ENCODE measurements at regions not wholly inside any gene's neighbourhood (a gene's known extent, or its start where the extent isn't known, plus 50 kb on each side); places are given as distances from the start of the nearest gene placed in this dataset.

GRCh38 chr17:71405101-71405500, 715.7 kb upstream of the SOX9 start:
- no peaks in the 10 kb centered on the region for H3K27me3 ChIP-seq
- no peaks in the 10 kb centered on the region for H3K36me3 ChIP-seq
- no peak for TF ChIP-seq Cebpa-rat (IDR thresholded peaks at IDR 0.05)
- H3K4me1 ChIP-seq: no peaks in the 10 kb centered on the region
- H3K4me3 ChIP-seq: no peak overlapping the region
- H3K9me3 ChIP-seq: no peaks in the 10 kb centered on the region
- no peak overlapping the region for H3K9ac ChIP-seq
- H3K27ac ChIP-seq: no peak overlapping the region
- H3K4me2 ChIP-seq: no peak overlapping the region
- H4K20me1 ChIP-seq: no peaks in the 10 kb centered on the region

- no peak overlapping the region for H3K4me3 ChIP-seq
- H3K9ac ChIP-seq: no peak overlapping the region
- H3K4me2 ChIP-seq: no peak overlapping the region
- no peaks in the 10 kb centered on the region for H4K20me1 ChIP-seq
- H3K4me1 ChIP-seq: no peaks in the 10 kb centered on the region
- no peaks in the 10 kb centered on the region for H3K36me3 ChIP-seq
- H3K27me3 ChIP-seq: no peaks in the 10 kb centered on the region
- H3K27ac ChIP-seq: no peak overlapping the region
- no peak for TF ChIP-seq Cebpa-rat (IDR thresholded peaks at IDR 0.05)
- no peaks in the 10 kb centered on the region for H3K9me3 ChIP-seq
These were observed 712.8 kb upstream of the SOX9 start for GRCh38 chr17:71407981-71408380.

- H3K9me3 ChIP-seq: no peaks in the 10 kb centered on the region
- H3K4me2 ChIP-seq: no peak overlapping the region
- no peaks in the 10 kb centered on the region for H3K27me3 ChIP-seq
- no peaks in the 10 kb centered on the region for H3K4me1 ChIP-seq
- no peak overlapping the region for H3K27ac ChIP-seq
- no peaks in the 10 kb centered on the region for H4K20me1 ChIP-seq
- no peaks in the 10 kb centered on the region for H3K36me3 ChIP-seq
- no peak overlapping the region for H3K4me3 ChIP-seq
- no peak overlapping the region for H3K9ac ChIP-seq
- no peak for TF ChIP-seq Cebpa-rat (IDR thresholded peaks at IDR 0.05)
These were observed 711.7 kb upstream of the SOX9 start for GRCh38 chr17:71409137-71409536.

DNA sequence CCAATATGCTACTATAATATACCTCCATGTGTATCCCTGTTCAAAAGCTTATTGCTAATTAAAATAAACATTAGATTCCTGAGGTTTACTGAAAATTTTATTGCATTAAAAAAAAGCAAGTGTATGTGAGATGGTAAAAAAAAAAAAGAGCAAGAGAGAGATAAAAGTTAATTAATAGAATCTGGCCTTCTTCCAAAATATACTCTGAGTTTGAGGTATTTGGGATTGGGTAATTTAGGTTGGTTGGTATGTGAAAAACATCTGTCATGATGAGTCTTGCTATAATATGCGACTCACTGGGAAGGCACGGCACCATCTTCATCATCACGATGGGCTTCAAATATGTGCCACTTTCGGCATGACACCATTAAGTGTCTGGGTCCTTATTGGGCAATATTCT, 711.1 kb upstream of the SOX9 start:
- no peaks in the 10 kb centered on the region for H3K4me1 ChIP-seq
- H3K27ac ChIP-seq: no peak overlapping the region
- H4K20me1 ChIP-seq: no peaks in the 10 kb centered on the region
- no peaks in the 10 kb centered on the region for H3K36me3 ChIP-seq
- no peak overlapping the region for H3K4me3 ChIP-seq
- H3K4me2 ChIP-seq: no peak overlapping the region
- H3K27me3 ChIP-seq: no peaks in the 10 kb centered on the region
- H3K9me3 ChIP-seq: no peaks in the 10 kb centered on the region
- no peak overlapping the region for H3K9ac ChIP-seq
- no peak for TF ChIP-seq Cebpa-rat (IDR thresholded peaks at IDR 0.05)

GRCh38 chr17:71412803-71413202, 708.0 kb upstream of the SOX9 start:
- H3K4me1 ChIP-seq: no peaks in the 10 kb centered on the region
- H3K4me2 ChIP-seq: no peak overlapping the region
- no peak overlapping the region for H3K4me3 ChIP-seq
- H3K36me3 ChIP-seq: no peaks in the 10 kb centered on the region
- H3K27ac ChIP-seq: no peak overlapping the region
- no peaks in the 10 kb centered on the region for H3K9me3 ChIP-seq
- H3K9ac ChIP-seq: no peak overlapping the region
- TF ChIP-seq Cebpa-rat (IDR thresholded peaks at IDR 0.05): no peak
- H3K27me3 ChIP-seq: no peaks in the 10 kb centered on the region
- no peaks in the 10 kb centered on the region for H4K20me1 ChIP-seq

DNA sequence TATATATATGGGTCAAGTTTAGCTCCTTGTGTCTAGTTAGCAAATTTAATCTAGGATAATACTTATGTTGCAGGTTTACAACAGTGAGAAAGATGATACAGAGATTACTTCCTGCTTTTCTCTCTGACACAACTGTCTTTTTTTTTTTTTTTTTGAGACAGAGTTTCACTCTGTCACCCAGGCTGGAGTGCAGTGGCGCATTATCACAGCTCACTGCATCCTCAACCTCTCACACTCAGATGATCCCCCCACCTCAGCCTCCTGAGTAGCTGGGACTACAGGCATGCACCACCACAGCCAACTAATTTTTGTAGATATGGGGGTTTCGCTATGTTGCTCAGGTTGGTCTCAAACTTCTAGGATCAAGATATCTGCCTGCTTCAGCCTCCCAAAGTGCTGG, 706.9 kb upstream of the SOX9 start:
- Histone ChIP-seq H3K9me3 (no peaks in the 10 kb centered on the region), H3K4me1 (no peaks in the 10 kb centered on the region), H3K27ac (no peak overlapping the region), H3K27me3 (no peaks in the 10 kb centered on the region), H4K20me1 (no peaks in the 10 kb centered on the region), H3K36me3 (no peaks in the 10 kb centered on the region), H3K4me2 (no peak overlapping the region), H3K9ac (no peak overlapping the region), H3K4me3 (no peak overlapping the region)
- TF ChIP-seq Cebpa-rat (IDR thresholded peaks at IDR 0.05): no peak

DNA sequence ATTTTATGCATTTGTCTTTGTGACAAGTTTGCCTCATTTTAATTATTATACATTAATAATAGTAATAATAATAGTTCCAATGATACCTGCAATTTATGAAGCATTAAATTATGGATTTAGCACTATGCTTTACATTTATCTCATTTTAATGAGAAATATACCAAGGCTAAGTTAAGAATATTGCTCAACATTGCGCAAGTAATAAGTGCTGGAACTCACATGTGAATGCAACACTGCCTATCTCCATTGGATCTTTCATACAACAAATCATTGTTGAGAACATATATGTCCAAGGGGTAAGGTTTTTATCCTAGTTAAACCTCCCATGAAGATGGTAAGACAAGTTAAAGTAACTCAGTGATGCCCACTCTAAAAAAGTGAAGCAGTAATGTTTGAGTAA, 703.7 kb upstream of the SOX9 start:
- no peak overlapping the region for H3K4me2 ChIP-seq
- H3K4me1 ChIP-seq: no peaks in the 10 kb centered on the region
- no peak overlapping the region for H3K4me3 ChIP-seq
- H3K27me3 ChIP-seq: no peaks in the 10 kb centered on the region
- no peak for TF ChIP-seq Cebpa-rat (IDR thresholded peaks at IDR 0.05)
- H3K27ac ChIP-seq: no peak overlapping the region
- no peaks in the 10 kb centered on the region for H3K36me3 ChIP-seq
- no peaks in the 10 kb centered on the region for H3K9me3 ChIP-seq
- no peaks in the 10 kb centered on the region for H4K20me1 ChIP-seq
- H3K9ac ChIP-seq: no peak overlapping the region

DNA sequence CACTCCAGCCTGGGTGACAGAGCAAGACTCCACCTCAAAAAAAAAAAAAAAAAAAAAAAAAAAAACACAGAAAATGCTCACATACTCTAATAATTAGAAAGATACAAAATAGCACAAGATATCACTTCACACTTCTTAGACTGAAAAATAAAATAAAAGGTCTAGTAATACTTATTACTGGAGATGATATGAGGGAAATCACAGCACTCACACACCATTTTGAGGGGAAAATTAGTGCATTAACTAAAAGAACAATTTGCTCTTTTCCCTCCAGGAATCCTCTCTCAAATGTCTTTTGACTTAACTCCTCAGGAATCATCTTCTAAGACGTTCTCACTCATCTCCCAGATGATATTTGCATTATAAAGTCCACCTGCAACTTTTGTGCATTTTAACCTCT, 697.9 kb upstream of the SOX9 start:
- Histone ChIP-seq H3K4me3 (no peak overlapping the region), H3K4me2 (no peak overlapping the region), H3K27ac (no peak overlapping the region), H4K20me1 (no peaks in the 10 kb centered on the region), H3K27me3 (no peaks in the 10 kb centered on the region), H3K9ac (no peak overlapping the region), H3K9me3 (no peaks in the 10 kb centered on the region), H3K4me1 (peaks cover 11% of the 10 kb centered on the region), H3K36me3 (no peaks in the 10 kb centered on the region)
- no peak for TF ChIP-seq Cebpa-rat (IDR thresholded peaks at IDR 0.05)

DNA sequence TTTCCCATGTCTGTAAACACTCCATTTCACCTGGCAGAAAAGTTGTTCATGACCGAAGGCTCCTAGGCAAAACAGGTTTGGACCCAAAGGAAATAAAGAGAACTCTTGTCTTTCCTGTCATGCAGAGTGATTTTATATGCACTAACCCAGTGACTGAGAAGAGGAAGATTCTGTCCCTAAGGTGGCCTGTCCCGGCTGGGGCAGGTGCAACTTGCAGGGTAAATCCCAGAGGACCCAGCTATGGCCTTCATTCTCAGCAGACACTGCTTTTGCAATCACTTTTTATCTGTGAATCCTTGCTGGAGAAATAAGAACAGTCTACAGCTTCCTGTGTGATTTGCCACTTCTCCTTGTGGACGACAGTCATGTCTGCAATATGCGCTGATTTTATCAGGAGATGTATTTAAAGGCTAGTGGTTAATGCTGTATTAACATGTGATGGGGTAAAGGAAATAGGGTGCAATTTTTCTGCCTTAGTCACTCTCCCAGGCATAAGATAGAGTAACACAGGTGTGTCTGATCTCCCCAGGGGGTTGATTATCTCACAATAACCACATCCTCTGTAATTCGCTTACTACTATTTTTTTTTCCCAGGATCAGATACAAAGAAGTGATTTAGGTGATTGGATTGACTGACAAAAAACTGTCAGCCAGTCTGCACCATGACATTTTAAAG, 696.8 kb upstream of the SOX9 start:
- H3K9ac ChIP-seq: no peak overlapping the region
- H3K4me2 ChIP-seq: peak overlapping the region; percentile 26

DNA sequence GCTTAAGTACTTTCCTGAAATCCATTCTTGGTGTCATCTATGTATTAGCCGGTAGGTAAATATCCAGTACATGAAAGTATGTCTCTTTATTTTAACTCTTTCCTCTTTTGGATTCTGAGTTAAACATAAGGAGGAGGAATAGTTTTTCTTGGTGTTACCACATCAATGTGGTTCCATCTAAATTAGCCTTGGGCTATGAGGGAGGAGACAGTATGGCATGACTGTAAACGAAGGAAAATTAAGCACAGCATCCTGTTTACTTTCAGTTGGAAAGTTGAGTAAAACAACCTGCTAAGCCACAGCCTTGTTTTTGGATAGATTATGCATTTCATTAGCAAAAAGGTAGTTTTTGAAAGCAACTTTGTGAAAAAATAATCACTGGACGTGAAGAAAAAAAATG, 693.0 kb upstream of the SOX9 start:
- H3K27ac ChIP-seq: no peak overlapping the region
- H3K27me3 ChIP-seq: no peaks in the 10 kb centered on the region
- H3K36me3 ChIP-seq: no peaks in the 10 kb centered on the region
- no peaks in the 10 kb centered on the region for H4K20me1 ChIP-seq
- no peak overlapping the region for H3K9ac ChIP-seq
- H3K4me2 ChIP-seq: no peak overlapping the region
- no peak overlapping the region for H3K4me3 ChIP-seq
- peaks cover 6% of the 10 kb centered on the region for H3K9me3 ChIP-seq
- H3K4me1 ChIP-seq: peaks cover 11% of the 10 kb centered on the region
- TF ChIP-seq Cebpa-rat (IDR thresholded peaks at IDR 0.05): no peak

More for the DNA sequence above, 696.8 kb upstream of the SOX9 start:
- H3K27me3 ChIP-seq: no peaks in the 10 kb centered on the region
- no peaks in the 10 kb centered on the region for H3K36me3 ChIP-seq
- H3K4me3 ChIP-seq: no peak overlapping the region
- TF ChIP-seq Cebpa-rat (IDR thresholded peaks at IDR 0.05): no peak
- H3K4me1 ChIP-seq: peaks cover 11% of the 10 kb centered on the region
- H3K9me3 ChIP-seq: peaks cover 4% of the 10 kb centered on the region
- no peaks in the 10 kb centered on the region for H4K20me1 ChIP-seq
- no peak overlapping the region for H3K27ac ChIP-seq

GRCh38 chr17:71428897-71429296, 691.9 kb upstream of the SOX9 start:
- Histone ChIP-seq H3K27me3 (no peaks in the 10 kb centered on the region), H3K4me2 (no peak overlapping the region), H3K27ac (no peak overlapping the region), H3K4me3 (no peak overlapping the region), H3K9me3 (peaks cover 6% of the 10 kb centered on the region), H3K36me3 (no peaks in the 10 kb centered on the region), H3K9ac (no peak overlapping the region), H4K20me1 (no peaks in the 10 kb centered on the region), H3K4me1 (peaks cover 5% of the 10 kb centered on the region)
- no peak for TF ChIP-seq Cebpa-rat (IDR thresholded peaks at IDR 0.05)
